Pulmonary artery endothelial cell (primary cell): ENCODE measurements at regions not wholly inside any gene's neighbourhood (a gene's known extent, or its start where the extent isn't known, plus 50 kb on each side); places are given as distances from the start of the nearest gene placed in this dataset.

Experiments
- DNase-seq: peaks from one replicate; pipeline ENCODE4 v3.0.0-alpha.2; 2011; ENCODE audit warnings: low read depth, low spot score

DNA sequence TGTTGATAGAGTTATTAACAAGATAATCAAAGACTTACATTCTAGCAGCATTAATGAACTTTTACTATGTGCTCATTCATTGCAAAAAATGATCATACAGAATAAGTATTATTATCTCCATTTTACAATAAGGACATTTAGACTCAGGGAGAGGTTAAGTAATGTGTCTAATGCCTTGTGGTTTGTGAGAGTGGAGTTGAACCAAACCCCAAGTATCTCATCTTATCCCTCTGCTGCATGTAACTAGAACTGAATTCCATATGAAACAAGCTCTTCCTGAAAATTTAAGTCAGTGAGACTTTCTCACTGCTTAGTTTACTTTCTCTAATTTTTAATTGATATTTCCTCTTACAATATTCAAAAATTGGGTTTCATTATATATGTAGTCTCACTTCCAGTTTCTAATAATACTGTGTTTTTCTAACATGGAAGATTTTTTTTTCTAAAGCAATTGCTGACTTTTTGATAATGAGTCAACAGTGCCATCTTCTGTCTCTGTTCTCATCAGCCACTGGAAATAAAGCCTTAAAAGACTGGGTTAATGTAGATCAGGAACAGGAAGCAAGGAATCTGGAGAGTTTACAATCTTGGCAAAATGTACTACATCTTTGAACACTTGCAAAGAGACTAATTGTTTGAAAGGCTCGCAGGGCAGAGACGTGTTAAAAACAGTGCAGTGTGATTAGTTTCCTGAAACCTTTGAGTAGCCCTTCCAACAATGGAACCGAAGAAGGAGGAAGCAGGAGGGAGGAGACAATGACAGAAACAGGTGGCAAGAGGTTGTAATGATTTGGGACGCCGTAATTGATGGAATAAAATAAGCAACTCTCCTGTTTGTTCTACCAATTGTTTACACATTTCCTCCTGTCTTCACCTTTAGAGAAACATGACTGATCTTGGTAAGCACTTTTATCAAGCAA, 567.6 kb downstream of the MRPL39 start:
- DNase-seq = no peak

DNA sequence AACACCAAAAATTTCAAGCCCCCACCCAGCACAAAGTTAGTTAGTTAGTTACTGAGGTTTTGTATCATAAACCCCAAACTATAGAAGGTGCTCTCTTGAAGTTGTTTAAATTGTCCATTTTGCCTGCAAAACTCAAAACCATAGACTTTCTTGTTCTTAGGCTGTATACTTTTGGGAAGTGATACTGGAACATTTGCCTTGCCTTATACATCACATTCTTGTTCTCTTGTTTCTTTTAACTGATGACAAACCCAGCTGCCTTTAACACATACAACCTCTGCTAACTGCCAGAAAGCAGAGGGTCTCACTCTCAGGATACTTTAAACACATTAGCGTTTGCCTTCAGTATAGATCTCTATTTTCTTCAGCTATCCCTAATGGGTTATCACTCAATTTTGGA, 570.5 kb downstream of the MRPL39 start:
- DNase-seq = no peak

DNA sequence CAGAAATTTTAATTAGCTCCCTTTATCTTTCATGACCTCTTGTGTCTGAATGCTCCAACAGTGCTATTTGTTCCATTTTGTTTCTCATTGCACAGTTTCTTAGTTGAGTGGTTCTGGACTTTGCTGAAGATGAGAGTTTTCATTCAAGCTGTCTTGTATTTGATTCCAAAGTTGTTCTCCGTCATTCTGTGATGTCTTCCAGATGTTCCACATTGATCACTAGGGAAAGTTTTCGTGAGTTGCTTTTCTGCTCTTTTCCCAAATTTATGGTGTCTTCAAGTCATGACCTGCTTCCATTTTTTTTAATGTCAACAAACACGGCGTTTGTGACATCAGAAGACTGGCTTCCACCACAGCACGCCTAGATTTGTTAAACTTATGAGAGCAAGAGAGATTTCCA, 575.5 kb downstream of the MRPL39 start:
- no peak for DNase-seq

DNA sequence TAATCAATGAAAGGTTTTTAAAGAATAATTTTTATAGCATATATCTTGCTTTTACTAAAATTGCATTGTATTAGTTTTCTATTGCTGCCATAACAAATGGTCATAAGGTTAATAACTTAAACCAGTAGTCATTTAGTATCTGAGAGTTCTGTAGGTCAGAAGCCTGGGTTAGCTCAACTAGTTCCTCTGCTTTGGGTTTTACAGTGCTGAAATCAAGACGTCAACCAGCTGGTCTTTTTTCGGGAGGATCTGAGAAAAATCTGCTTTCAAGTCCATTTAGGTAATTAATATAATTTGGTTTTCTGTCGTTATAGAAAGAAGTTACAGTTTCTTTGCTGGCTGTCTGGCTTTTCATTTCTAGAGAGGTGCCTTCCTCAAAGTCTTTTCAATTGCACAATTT, 577.7 kb downstream of the MRPL39 start:
- DNase-seq = no peak

DNA sequence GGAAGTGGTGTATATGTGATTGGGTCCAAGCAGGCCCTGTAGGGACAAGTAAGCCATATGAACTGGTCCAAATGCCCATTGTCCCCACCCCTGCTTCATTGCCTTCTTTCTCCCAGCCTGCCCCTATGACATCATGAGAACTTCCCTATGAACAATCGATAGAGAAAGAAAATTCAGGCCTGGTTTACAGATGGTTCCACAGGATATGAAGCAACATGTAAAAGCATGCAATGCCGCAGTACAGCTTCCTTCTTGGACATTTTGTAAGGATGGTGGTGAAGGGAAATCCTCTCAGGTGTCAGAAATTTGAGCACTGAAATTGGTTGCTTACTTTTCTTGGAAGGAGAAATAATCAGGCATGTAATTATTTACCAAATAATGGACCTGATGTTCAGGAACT, 581.7 kb downstream of the MRPL39 start:
- DNase-seq = no peak

DNA sequence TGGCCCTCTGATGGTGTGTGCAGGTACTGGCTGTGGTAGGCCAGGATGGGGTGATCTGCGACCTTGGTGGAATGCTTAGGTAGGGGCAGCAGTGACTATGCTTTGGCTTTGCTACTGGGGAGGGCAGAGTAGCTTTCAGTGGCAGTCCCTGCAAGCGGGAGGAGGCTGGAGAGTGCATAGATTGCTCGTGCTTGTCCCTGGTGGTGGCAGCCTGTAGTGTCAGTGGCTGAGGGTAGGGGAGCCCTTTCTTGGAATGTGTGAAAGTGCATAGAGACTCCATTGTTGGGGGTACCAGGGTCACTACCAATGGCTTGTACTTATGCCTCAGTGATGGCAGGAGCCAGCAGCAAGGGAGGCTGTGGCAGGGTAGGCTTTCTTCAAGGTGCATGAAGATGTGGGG, 582.6 kb downstream of the MRPL39 start:
- DNase-seq = no peak

DNA sequence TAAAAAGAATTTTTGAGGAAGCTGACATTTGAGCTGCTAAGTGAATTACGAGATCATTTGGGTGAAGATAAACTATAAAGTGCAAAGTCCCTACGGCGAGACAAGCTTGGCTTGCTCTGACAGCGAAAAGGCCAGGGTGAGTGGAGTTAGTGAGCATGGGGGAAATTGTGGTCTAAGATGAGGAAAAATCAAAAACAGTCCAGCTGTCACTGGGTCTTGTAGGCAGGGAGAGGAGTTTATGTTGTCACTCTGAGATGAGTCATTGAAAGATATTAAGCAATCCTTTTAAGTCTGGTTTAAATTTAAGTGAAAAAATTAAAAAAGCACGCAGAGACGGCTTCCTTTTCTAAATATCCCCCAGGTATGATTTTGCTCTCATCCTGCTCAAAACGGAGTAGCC, 601.9 kb downstream of the MRPL39 start:
- DNase-seq = no peak

DNA sequence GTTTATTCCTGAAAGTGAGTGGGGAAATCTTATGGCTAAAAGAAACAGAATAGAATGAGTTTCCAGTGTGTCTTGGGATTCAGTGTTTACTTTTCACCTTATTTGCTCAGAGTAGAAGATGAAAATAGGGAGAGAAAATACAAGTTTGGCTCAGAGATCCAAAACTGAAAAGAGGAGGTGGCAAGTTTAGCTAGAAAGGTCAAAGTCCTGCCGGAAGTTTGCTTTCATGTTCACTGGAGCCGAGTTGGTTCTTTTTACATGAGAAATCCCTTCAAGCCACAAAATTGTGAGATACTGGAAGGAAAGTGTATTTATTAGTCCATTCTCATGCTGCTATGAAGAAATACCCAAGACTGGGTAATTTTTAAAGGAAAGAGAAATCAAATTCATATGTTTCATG, 604.6 kb downstream of the MRPL39 start:
- no peak for DNase-seq

DNA sequence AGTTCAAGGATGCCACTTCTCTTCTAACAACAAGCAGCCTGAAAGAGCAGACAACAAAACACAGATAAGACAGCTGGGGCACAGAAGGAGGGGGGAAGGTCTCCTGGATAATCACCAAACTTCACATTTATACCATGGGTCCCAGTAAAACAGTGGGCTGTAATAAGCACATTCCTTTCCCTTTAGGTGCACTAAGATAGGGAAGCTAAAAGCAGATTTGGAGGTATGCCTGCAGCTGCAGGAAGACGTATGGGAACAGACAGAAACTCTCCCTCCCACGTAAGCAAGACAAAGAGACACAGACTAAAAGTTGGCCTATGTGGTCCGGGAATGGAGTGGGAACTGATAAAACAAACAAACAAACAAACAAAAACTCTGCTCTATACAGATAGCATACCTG, 612.1 kb downstream of the MRPL39 start:
- DNase-seq = no peak

DNA sequence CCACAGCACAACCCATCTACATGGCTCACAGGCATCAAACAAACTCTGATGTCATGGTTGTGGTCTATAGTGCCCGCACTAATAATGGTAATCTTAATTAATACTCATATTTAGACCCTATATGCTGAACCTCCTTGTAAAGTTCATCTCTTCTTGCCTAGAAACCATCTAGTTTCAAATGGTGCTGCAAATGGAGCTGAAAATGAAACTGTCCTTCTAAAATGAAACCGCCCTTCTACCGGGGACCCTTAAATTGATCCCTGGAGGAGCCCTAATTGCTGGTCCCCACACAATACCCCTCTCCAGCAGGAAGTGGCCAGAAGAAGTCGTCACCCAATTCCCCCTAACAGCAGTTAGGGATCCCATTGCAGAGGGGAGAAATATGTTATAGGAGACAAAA, 612.6 kb downstream of the MRPL39 start:
- DNase-seq = no peak

DNA sequence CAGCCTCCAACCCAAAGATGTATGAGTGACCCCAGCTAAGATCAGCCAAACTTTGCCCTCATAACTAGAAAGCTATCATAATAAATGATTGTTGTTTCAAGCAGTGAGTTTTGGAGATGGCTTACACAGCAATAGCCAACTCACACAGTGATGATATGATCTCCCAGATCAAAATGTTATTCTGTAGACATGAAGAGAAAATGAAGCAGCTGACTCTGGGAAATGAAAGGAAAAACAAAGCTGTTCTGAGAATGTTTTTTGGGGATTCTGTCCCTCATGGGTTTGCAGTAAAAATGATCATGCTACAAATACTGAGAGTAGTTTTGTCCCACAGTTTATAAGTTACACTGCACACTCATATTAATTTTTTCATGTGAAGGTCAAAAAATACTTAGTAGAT, 617.8 kb downstream of the MRPL39 start:
- no peak for DNase-seq

DNA sequence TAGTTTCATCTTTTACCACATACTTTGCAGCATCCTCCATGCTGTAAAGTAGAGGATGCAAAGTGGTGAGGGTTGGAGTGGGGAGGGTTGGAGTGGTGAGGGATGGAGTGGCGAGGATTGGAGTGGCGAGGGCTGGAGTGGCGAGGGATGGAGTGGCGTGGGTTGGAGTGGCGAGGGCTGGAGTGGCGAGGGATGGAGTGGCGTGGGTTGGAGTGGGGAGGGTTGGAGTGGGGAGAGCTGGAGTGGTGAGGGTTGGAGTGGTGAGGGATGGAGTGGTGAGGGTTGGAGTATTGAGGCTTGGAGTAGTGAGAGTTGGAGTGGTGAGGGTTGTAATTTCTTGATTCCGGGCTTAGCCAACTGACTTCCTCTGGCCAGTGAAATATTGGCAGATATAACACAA, 618.3 kb downstream of the MRPL39 start:
- DNase-seq = no peak

DNA sequence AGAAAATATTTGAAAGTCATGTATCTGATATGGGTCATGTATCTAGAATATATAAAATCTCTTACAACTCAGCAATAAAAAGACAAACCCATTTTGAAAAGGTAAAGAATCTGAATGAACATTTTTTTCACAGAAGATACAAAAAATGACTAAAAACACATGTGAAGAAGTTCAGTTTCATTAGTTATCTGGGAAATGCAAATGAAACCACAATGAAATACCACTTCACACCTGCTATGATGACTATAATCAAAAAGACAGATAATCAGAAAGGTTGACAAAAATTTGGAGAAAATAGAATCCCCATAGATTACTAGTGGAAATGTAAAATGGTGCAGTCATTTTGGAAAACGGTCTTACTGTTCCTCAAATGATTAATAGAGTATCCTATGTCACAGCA, 631.0 kb downstream of the MRPL39 start:
- no peak for DNase-seq

DNA sequence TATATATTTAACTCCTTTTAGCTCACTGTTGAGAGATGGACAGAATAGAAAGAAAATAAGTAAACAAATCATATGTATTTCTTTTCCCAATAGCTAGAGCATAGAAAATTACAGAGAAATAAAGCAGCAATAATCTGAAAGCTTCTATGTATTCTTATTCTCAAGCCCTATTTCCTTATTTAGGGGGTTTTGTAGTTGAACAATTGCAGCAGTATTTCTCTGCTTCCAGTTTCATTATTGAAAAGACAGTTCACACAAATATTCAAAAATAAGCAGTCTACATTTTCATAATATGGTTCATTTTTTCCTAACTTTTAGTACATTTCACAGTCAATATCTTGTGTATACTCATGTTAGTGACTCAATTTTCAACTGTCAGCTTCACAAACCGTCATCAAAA, 638.2 kb downstream of the MRPL39 start:
- no peak for DNase-seq

DNA sequence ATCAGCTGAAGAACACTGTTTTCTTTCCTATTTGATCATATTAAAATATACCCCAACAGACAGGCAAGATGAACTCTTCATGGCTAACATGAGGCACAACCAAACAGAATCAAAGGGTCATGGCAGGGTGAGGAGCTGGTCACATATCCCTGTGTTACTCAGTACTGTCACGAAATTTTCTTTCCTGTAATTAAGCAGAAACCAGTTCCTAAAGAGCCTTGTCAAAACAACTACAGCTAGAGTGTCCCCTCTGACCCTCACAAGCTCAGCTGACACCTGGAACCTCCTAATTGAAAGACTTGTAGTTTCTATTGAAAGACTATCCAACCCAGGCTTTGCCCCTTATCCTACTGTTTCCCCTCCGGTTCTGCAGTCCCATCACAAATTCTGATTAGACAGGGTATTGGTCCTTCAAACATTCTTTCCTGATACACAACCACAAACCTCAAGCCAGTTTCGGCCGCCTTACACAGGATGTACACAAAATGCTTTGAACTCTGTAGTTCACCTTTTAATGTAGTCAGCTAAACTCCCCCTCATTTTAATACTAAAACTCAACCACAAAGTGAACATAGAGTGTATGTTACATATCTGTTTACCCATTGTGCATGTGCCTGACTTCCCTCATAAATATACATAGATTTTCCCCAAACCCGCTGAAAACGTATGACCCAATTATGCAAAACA, 651.9 kb downstream of the MRPL39 start:
- DNase-seq = no peak

DNA sequence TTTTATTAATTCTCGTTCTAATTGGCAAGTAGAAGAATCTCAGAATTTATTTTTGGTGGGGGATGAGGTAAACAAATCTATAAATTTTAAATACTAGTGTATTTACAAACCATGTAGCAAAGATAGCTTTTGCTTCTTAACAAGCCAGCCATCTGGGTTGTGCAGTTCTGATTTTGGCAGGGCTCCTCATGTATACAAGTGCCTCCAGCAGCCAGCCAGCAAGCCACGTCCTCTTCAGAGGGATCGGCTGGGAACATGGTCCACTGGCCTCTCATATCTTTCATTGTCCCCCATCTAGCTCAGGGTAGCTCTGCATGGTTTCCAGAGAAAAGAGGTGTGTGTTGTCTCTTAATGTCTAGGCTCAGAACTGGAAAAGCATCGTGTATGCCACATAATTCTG, 659.1 kb downstream of the MRPL39 start:
- DNase-seq = no peak

DNA sequence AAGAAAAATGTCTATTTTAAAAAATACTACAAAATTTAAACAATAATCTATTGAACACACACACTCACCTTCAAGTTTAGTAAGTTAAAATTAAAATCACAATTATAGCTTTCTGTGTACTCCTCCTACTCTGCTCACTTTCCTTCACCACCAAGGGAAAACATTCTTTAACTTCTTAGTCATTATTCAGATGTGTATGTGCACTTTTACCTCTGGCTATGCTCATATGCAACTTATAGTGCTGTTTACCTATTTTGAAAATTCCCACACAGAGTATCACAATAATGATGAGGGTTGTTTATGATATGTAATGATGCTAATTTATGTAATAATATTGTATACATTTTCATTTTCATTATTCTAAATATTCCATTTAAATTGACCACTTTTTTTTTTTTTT, 661.4 kb downstream of the MRPL39 start:
- no peak for DNase-seq

DNA sequence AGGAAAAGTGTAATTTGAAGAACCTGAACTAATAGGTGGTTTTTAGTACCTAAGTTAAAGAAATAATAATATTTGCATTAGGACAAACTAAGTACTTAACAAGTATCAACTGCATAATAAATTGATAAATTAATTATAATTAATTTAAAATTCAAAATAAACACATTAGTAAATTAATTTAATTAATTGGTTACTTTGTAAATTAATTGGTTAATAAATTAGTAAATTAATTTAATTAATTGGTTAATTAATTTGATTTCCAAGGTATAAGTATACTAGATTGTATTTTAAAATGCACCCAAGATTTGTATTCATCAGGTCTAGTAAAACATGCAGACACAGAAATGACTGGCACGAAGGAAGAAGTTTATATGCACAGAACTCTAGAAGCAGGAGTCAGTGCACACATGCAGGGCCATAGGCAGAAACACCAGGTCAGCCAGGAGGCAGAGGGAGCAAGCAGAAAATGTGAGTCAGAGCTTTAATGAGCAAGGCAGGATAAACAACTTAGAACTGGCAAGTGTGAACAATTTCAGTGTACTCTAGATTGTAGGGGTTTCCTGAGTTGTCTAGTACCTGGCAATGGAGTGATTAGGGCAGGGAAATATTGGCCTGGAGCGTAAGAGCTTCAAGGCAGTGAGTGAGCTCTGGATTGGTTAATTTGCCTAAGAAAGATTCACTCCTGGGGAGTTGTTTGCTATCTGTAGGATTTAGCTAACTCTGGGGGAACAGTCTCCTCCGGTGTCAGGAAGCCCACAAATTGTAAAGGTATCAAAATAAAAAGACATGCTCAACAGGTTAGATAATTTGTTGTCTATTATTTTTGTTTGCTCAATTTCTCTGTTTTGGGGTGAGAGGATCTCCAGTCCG, 665.7 kb downstream of the MRPL39 start:
- DNase-seq = no peak

DNA sequence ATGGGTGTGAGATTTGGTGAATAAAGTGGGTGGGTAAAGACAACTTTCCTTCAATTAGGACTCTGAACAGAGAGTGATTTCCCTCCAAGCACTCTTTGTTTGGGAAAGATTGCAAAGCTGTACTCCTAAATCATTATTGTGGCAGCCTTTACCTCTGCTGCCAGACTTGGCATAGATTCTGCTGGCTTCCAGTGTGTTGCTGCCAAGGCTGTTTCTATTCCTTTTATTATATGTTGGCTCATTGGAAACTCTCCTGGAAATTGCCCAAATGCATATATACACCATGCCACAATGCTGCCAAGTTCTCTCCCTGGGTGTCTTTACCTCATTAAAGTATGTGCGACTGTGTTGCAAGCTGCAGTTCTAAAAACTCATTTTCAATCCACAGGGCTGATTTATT, 668.0 kb downstream of the MRPL39 start:
- no peak for DNase-seq

DNA sequence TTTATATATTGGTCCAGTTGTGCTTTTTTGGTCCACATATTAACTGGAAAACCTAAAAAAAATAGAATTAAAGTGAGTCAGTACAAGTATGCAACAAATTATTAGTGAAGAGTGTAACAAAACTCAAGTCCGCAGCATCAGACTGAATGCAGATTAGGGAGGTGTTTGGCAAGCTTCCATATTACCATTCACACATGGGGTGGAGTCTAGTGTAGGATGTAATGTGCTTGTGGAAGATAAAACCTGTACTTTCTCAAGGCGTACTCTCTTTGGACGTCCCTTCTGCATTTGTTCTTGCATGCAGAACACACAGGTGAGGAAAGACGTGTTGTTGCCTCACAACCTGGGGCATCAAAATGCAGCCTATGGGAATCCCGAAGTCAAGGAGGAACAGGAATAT, 668.7 kb downstream of the MRPL39 start:
- DNase-seq = no peak

DNA sequence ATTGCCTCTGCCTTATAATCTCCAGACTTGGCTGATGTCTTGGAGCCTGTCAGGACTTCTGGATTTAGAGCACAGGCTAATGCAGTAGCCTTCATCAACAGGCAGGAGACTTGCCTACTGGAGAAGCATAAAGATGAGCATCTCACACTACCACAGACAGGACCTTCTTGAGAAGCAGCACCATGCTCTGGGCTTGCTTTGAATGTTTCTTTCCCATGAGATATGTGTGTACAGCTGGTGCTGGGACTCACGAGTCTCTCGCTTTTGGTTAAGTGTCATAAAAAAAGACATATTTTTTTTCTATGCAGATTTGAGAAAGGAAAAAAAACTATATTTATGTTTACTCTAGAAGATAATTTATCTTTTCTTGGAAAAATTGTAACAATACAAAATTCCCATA, 671.3 kb downstream of the MRPL39 start:
- DNase-seq = no peak

DNA sequence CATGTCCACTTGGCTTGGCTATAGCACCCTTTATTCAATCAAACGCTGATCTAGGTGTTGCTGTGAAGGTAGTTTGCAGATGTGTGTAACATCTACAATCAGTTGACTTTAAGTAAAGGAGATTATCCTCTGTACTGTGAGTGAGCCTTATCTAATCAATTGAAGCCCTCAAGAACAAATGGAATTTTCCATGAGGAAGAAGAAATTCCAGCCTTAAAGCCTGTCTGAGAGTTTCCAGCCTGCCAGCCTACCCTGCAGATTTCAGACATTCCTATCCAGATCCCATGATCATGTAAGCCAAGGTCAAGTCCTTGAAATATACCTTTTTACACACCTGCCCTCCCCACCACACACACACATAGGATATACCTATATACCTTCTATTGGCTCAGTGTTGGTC, 696.7 kb downstream of the MRPL39 start:
- DNase-seq = no peak
